GM12874 (cell line): ENCODE measurements at regions not wholly inside any gene's neighbourhood (a gene's known extent, or its start where the extent isn't known, plus 50 kb on each side); places are given as distances from the start of the nearest gene placed in this dataset.
A peak's percentile ranks its signal among the peaks of the same experiment; 100 is the strongest.

ENCODE experiments used
- TF ChIP-seq, protein P1 (sequence below): IDR thresholded peaks from 2 replicates; pipeline ENCODE4 v1.5.1; 2011; ENCODE audit warnings: low read depth, mild to moderate bottlenecking, control low read depth, low read length, moderate library complexity; ENCODE audit not compliant: insufficient read depth

DNA sequence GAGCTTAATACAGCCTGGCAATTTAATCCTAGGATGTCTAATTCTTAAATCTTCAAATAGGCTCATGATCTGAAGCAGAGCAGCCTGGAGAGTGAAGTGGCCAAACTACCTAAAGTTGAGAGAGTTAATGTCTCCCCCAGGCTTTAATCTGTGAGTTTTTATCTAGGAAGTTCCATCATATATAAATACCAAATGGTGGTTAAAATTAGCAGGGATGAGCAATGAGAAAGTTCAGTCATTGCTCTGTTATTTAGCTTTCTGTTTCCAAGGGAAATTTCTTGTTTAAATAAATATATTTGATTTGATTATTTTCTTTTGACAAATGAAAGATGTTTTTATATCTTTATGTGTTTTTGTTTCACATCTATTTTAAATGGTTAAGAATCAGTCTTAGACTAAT lies 274.4 kb upstream of the UMPS start:
- TF ChIP-seq, protein P1, sequence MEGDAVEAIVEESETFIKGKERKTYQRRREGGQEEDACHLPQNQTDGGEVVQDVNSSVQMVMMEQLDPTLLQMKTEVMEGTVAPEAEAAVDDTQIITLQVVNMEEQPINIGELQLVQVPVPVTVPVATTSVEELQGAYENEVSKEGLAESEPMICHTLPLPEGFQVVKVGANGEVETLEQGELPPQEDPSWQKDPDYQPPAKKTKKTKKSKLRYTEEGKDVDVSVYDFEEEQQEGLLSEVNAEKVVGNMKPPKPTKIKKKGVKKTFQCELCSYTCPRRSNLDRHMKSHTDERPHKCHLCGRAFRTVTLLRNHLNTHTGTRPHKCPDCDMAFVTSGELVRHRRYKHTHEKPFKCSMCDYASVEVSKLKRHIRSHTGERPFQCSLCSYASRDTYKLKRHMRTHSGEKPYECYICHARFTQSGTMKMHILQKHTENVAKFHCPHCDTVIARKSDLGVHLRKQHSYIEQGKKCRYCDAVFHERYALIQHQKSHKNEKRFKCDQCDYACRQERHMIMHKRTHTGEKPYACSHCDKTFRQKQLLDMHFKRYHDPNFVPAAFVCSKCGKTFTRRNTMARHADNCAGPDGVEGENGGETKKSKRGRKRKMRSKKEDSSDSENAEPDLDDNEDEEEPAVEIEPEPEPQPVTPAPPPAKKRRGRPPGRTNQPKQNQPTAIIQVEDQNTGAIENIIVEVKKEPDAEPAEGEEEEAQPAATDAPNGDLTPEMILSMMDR = no peak

DNA sequence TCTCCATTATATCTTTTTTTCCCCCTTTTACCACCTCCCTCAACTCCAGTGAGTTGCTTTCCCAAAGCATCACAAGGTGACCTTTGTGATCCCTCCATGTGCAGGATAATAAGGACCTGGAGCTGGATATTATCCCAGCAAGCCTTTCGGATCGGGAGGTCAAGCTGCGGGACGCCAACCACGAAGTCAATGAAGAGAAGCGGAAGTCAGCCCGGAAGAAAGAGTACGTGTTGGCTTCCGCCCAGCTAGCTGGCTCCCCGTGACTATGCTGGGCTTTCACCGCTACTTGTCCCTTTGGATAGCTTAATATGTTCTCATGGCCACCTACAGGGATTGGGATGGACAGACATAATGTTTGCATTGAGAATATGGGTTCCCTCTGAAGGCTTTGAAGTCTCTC lies 273.7 kb upstream of the UMPS start:
- TF ChIP-seq, protein P1 = no peak

DNA sequence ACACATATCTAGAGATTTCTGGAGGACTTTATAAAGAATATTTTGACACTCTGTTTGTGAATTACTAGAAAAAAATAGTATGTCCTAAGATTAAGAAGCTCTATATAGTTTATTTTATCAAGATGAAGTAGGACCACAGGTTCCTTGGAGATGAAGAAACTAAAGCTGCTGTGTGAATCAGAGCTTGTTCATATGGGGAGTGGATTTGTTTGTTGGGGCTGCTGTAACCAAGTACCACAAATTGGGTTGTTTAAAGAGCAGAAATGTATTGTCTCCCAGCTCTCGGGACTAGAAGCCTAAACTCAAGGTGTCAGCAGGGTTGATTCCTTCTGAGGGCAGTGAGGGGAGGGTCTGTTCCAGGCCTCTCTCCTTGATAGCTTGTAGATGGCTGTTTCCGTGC lies 270.6 kb upstream of the UMPS start:
- TF ChIP-seq, protein P1 = no peak

DNA sequence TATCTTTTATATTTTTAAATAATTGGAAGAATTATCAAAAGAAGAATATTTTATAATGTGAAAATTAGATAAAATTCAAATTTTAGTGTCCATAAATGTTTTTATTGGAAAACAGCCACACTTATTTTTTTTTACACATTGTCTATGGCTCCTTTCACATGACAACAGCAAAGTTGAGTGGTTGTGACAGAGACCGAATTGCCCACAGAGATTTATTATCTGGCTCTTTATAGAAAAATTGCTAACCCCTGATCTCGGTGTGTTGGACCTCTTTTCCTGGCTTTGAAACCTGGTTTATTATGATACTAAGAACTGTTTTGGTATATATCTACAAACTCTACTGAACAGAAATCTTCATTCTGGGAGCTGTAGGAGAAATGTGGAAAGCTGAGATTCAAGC lies 269.1 kb upstream of the UMPS start:
- TF ChIP-seq, protein P1 = no peak

DNA sequence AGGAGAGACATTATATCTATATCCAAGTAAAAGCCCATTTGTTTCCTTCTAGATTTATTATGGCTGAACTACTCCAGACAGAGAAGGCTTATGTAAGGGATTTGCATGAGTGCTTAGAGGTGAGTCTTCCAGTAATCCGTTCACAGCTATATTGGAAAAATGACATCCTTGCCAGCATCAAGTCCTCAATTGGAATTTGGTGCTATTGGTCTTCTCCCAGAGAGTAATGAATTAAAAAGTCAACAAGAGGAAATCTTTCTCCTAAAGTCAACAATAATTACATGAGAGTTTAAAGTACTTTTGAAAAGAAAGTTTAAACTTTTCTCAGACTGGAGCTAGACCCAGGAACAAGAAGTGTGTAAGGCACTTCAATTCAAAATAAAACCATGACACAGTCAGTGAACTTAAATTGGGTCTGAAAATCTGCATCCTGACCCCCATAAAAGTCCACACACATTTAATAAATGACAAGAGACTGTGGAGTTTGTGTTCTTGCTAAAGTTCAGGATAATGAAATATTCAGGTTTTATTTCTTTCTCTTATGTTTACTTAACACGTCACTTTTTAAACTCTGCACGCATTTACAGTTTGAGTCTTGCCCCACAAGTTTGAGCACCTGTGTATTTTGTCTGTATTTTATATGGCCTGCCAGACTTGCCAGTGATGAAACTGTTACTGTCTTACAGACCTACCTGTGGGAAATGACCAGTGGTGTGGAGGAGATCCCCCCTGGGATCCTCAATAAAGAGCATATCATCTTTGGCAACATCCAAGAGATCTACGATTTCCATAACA lies 268.2 kb upstream of the UMPS start:
- TF ChIP-seq, protein P1 = no peak

DNA sequence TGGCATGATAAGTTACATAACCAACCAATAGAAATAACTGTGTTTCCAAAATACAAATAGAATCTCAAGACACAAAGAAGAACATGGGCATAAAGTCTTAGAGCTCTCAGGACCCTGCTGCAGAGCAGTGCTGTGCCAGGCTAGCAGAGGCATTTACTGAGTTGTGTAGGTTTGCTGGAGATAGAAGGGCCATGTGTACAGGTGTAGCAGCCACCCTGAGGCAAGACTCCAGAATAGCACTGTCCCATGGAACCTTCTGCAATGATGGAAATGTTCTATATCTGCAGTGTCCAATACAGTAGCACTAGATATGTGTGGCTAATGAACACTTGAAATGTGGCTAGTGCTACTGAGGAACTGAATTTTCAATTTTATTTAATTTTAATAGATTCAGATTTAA lies 267.0 kb upstream of the UMPS start:
- TF ChIP-seq, protein P1 = no peak

DNA sequence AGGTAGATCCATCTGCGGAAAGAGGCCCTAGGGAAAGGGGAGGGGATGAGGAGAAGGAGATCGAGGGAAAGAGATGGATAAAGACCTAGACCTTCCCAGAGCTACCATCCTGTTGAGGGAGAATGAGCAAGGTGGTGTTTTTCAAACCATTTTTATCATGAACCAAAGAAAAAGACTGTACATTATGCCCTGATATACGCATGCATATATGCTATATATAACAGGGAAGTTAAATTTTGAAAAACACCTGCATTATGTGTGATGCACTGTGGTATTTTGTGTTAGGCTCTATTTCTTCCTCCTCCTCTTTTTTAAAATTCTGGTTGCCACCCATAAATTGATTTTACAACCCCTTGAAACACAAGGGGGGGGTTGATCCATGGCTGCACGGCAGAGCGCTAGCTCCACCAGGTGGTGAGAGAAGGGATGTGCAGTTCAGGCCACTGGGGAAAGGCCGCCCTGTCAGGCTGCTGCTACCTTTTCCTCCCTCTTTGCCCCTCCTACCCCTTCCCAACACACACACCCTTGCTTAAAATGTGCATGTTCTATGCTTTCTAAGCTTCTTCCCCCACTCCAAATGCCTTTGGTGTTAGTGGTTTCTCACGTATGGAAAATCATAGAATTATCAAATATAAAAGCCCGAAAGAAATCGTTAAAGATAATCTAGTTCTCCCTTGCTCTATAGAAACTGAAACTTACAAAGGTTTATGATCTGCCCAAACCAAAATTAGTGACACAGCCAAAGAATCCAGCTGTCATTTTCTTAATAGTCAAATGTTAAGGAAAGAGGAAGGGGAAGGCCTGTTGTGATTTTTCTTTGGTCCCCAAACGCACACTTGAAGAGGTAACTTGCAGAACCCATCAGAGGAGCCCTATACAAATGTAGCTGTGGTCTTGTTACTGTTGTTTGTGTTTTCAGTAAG lies 262.0 kb upstream of the UMPS start:
- TF ChIP-seq, protein P1 = peak; percentile 95
